ENCODE measurements at regions not wholly inside any gene's neighbourhood (a gene's known extent, or its start where the extent isn't known, plus 50 kb on each side); places are given as distances from the start of the nearest gene placed in this dataset.

DNA sequence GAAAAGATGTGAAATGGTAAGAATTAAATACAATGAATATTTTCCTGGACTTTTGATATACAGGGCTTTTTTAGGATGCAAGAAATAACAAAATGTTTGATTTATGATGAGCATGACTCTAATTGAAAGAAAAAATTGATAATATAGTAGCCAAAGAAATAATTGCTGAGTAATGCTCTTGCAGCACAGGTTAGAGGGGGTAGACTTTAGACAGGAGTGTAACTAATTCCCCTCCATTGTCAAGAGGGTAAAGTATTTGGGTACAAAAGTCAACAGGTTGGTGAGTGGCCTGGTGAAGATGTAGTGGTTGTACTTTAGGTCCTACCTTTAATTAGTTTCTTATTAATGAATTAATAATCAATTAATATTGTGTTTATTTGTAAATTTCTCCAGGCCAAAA is 912.3 kb downstream of the KCNJ2 start:
- H2AFZ ChIP-seq (ENCODE audit: low read length), result no peak overlapping the region
- H4K20me1 ChIP-seq (ENCODE audit: insufficient read depth, low read length, poor library complexity, severe bottlenecking), result no peaks in the 10 kb centered on the region
- no peak overlapping the region for H3K4me3 ChIP-seq (ENCODE audit: low read length, poor library complexity, severe bottlenecking)
- no peaks in the 10 kb centered on the region for H3K9me2 ChIP-seq (replicated peaks; ENCODE audit: low read depth, low read length)
- H3K36me3 ChIP-seq (ENCODE audit: insufficient read depth, low read length), result no peaks in the 10 kb centered on the region
- H3K27me3 ChIP-seq (ENCODE audit: insufficient read depth, low read length, poor library complexity, severe bottlenecking), result no peaks in the 10 kb centered on the region
- no peak overlapping the region for H3K9ac ChIP-seq (ENCODE audit: low read depth, low read length, poor library complexity, severe bottlenecking)
- H3F3A ChIP-seq (ENCODE audit: low read depth), result no peaks in the 10 kb centered on the region
- H3K9me3 ChIP-seq (ENCODE audit: insufficient read depth, low read depth, low read length), result no peaks in the 10 kb centered on the region
- H3K79me2 ChIP-seq (ENCODE audit: insufficient read depth, low read length), result no peaks in the 10 kb centered on the region
- no peaks in the 10 kb centered on the region for H3K4me1 ChIP-seq (ENCODE audit: insufficient read depth, low read length, poor library complexity, severe bottlenecking)
- no peak for TF ChIP-seq EZH2phosphoT487 (IDR thresholded peaks at IDR 0.05; ENCODE audit: borderline replicate concordance)
- TF ChIP-seq, protein P1, sequence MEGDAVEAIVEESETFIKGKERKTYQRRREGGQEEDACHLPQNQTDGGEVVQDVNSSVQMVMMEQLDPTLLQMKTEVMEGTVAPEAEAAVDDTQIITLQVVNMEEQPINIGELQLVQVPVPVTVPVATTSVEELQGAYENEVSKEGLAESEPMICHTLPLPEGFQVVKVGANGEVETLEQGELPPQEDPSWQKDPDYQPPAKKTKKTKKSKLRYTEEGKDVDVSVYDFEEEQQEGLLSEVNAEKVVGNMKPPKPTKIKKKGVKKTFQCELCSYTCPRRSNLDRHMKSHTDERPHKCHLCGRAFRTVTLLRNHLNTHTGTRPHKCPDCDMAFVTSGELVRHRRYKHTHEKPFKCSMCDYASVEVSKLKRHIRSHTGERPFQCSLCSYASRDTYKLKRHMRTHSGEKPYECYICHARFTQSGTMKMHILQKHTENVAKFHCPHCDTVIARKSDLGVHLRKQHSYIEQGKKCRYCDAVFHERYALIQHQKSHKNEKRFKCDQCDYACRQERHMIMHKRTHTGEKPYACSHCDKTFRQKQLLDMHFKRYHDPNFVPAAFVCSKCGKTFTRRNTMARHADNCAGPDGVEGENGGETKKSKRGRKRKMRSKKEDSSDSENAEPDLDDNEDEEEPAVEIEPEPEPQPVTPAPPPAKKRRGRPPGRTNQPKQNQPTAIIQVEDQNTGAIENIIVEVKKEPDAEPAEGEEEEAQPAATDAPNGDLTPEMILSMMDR (conservative IDR thresholded peaks at IDR 0.05; ENCODE audit: low read length), result no peak
- H3K4me2 ChIP-seq (ENCODE audit: low read depth, low read length, poor library complexity, severe bottlenecking), result no peak overlapping the region

DNA sequence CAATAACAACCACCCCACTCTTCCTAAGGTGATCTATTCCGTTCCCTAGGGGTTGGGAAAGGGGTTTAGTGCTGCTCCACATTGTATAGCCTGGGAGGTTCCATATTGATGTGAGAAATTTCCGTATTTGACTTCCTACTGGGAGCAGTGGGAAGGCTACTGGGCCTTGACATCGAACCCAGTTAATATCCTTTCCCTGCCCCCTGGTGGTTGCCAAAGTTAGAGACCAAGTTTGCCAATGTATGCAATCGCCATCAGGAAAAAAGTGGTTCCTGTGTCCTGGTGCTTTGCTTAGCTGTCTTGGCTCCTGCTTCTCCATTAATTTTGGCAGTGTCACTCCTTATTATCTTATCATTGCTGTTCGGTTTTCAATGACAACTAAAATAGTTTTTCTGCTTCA is 914.9 kb downstream of the KCNJ2 start:
- Histone ChIP-seq H3K79me2 (ENCODE audit: insufficient read depth, low read length) (no peaks in the 10 kb centered on the region), H3K4me2 (ENCODE audit: low read depth, low read length, poor library complexity, severe bottlenecking) (no peak overlapping the region), H3F3A (ENCODE audit: low read depth) (no peaks in the 10 kb centered on the region), H3K36me3 (ENCODE audit: insufficient read depth, low read length) (no peaks in the 10 kb centered on the region), H3K9me2 (replicated peaks; ENCODE audit: low read depth, low read length) (no peaks in the 10 kb centered on the region), H3K4me3 (ENCODE audit: low read length, poor library complexity, severe bottlenecking) (no peak overlapping the region), H3K9me3 (ENCODE audit: insufficient read depth, low read depth, low read length) (no peaks in the 10 kb centered on the region), H4K20me1 (ENCODE audit: insufficient read depth, low read length, poor library complexity, severe bottlenecking) (no peaks in the 10 kb centered on the region), H3K4me1 (ENCODE audit: insufficient read depth, low read length, poor library complexity, severe bottlenecking) (no peaks in the 10 kb centered on the region), H3K27me3 (ENCODE audit: insufficient read depth, low read length, poor library complexity, severe bottlenecking) (no peaks in the 10 kb centered on the region), H3K9ac (ENCODE audit: low read depth, low read length, poor library complexity, severe bottlenecking) (no peak overlapping the region), H2AFZ (ENCODE audit: low read length) (no peak overlapping the region)
- no peak for TF ChIP-seq EZH2phosphoT487 (IDR thresholded peaks at IDR 0.05; ENCODE audit: borderline replicate concordance)
- TF ChIP-seq, protein P1 (conservative IDR thresholded peaks at IDR 0.05; ENCODE audit: low read length), result peak; percentile 51

- no peaks in the 10 kb centered on the region for H3F3A ChIP-seq (ENCODE audit: low read depth)
- H3K9me2 ChIP-seq (replicated peaks; ENCODE audit: low read depth, low read length), result no peaks in the 10 kb centered on the region
- no peaks in the 10 kb centered on the region for H3K27me3 ChIP-seq (ENCODE audit: insufficient read depth, low read length, poor library complexity, severe bottlenecking)
- no peak overlapping the region for H2AFZ ChIP-seq (ENCODE audit: low read length)
- no peaks in the 10 kb centered on the region for H3K4me1 ChIP-seq (ENCODE audit: insufficient read depth, low read length, poor library complexity, severe bottlenecking)
- H3K36me3 ChIP-seq (ENCODE audit: insufficient read depth, low read length), result no peaks in the 10 kb centered on the region
- no peak overlapping the region for H3K4me3 ChIP-seq (ENCODE audit: low read length, poor library complexity, severe bottlenecking)
- no peaks in the 10 kb centered on the region for H3K9me3 ChIP-seq (ENCODE audit: insufficient read depth, low read depth, low read length)
- no peaks in the 10 kb centered on the region for H3K79me2 ChIP-seq (ENCODE audit: insufficient read depth, low read length)
- no peak for TF ChIP-seq EZH2phosphoT487 (IDR thresholded peaks at IDR 0.05; ENCODE audit: borderline replicate concordance)
- TF ChIP-seq, protein P1 (conservative IDR thresholded peaks at IDR 0.05; ENCODE audit: low read length), result no peak
- H3K9ac ChIP-seq (ENCODE audit: low read depth, low read length, poor library complexity, severe bottlenecking), result no peak overlapping the region
- H3K4me2 ChIP-seq (ENCODE audit: low read depth, low read length, poor library complexity, severe bottlenecking), result no peak overlapping the region
- H4K20me1 ChIP-seq (ENCODE audit: insufficient read depth, low read length, poor library complexity, severe bottlenecking), result no peaks in the 10 kb centered on the region
Observed at GRCh38 chr17:71084838-71085237, 915.5 kb downstream of the KCNJ2 start.

Data from Loucy (cell line).